Kidney epithelial cell (primary cell): ENCODE measurements at regions not wholly inside any gene's neighbourhood (a gene's known extent, or its start where the extent isn't known, plus 50 kb on each side); places are given as distances from the start of the nearest gene placed in this dataset.

Source experiments
- DNase-seq: peaks from one replicate; pipeline ENCODE4 v3.0.0-alpha.2; 2010; ENCODE audit warnings: low read depth
- H3K27me3 ChIP-seq: 2 replicates; pipeline ENCODE4 v1.6.0; 2011; ENCODE audit warnings: low read length; ENCODE audit not compliant: control insufficient read depth, insufficient read depth
- H3K36me3 ChIP-seq: 2 replicates; pipeline ENCODE4 v1.5.1; 2011; ENCODE audit warnings: low read length; ENCODE audit not compliant: control insufficient read depth, insufficient read depth
- H3K4me3 ChIP-seq: 2 replicates; pipeline ENCODE4 v1.5.1; 2011; ENCODE audit warnings: low read depth, mild to moderate bottlenecking, control low read depth, low read length
- TF ChIP-seq, protein P1 (sequence below): IDR thresholded peaks from 2 replicates; pipeline ENCODE4 v1.5.1; 2011; ENCODE audit warnings: mild to moderate bottlenecking, moderate library complexity, low read length, control low read depth, inconsistent platforms; ENCODE audit not compliant: insufficient read depth, poor library complexity, severe bottlenecking

DNA sequence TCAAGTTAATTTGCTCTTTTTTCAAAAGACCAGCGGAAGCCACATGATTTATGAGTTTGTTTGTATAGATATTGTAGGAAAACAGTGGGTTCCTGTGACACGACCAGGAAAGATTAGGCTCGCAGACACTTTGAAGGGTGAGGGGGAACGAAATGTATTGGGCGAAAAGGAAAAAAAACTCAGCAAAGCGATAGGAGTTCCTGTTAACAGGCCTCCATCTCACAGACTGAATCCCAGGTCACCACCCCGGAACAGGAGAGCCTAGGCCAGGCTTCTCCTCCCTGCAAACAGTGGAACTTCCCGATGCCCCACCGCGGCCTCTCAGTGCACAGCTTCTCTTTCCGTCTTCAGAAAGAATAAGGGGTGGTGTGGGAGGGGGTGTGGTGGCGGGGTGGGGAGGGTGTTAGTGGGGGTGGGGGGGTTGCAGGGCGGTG lies 181.8 kb upstream of the GPRIN3 start:
- H3K27me3 ChIP-seq = no peaks in the 10 kb centered on the region
- TF ChIP-seq, protein P1, sequence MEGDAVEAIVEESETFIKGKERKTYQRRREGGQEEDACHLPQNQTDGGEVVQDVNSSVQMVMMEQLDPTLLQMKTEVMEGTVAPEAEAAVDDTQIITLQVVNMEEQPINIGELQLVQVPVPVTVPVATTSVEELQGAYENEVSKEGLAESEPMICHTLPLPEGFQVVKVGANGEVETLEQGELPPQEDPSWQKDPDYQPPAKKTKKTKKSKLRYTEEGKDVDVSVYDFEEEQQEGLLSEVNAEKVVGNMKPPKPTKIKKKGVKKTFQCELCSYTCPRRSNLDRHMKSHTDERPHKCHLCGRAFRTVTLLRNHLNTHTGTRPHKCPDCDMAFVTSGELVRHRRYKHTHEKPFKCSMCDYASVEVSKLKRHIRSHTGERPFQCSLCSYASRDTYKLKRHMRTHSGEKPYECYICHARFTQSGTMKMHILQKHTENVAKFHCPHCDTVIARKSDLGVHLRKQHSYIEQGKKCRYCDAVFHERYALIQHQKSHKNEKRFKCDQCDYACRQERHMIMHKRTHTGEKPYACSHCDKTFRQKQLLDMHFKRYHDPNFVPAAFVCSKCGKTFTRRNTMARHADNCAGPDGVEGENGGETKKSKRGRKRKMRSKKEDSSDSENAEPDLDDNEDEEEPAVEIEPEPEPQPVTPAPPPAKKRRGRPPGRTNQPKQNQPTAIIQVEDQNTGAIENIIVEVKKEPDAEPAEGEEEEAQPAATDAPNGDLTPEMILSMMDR = no peak
- no peak for DNase-seq
- no peaks in the 10 kb centered on the region for H3K36me3 ChIP-seq
- no peak overlapping the region for H3K4me3 ChIP-seq

GRCh38 chr4:89488736-89489135 lies 181.1 kb upstream of the GPRIN3 start:
- no peaks in the 10 kb centered on the region for H3K27me3 ChIP-seq
- no peaks in the 10 kb centered on the region for H3K36me3 ChIP-seq
- no peak overlapping the region for H3K4me3 ChIP-seq
- DNase-seq = no peak
- TF ChIP-seq, protein P1 = no peak

DNA sequence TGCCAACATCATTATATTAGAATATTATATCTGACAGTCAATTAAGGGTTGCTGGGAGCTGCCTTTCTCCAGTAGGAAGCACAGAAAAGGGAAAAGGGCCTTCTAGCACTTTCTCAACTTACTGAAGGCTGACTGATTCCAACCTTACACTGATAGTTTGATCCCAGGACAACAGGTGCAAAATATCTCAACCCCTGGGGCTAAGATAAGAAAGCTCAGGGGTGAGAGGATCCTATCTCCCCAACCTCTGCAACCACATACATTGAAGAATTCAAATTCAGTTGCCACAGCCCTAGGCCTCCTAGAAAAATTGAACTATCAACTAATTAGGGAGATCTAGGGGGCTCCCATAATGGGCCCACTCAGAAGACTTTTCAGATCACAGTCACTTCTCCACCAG lies 179.1 kb upstream of the GPRIN3 start:
- no peak for DNase-seq
- TF ChIP-seq, protein P1 = no peak
- Histone ChIP-seq H3K4me3 (no peak overlapping the region), H3K27me3 (no peaks in the 10 kb centered on the region), H3K36me3 (no peaks in the 10 kb centered on the region)

GRCh38 chr4:89486042-89486441 lies 178.4 kb upstream of the GPRIN3 start:
- Histone ChIP-seq H3K27me3 (no peaks in the 10 kb centered on the region), H3K4me3 (no peak overlapping the region), H3K36me3 (no peaks in the 10 kb centered on the region)
- DNase-seq = no peak
- TF ChIP-seq, protein P1 = peak; percentile 9

DNA sequence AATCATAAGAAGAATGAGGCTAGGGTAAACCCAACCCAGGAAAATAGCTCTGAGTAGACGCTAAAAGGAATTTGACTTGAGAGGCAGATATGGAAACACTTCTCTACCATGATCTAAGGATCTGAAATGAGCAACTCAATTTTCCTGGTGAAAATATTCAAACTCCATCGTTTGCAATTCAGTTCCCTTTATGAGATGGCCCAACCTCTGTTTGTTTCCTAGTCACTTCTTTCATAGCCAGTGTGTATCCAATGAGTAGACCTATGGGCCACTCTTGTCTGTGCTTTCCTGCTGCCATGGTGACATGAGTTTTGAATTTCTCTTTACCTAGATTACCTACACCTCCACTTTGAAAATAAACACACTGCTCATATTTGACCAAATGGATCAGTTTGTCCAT lies 176.2 kb upstream of the GPRIN3 start:
- Histone ChIP-seq H3K27me3 (no peaks in the 10 kb centered on the region), H3K4me3 (no peak overlapping the region), H3K36me3 (no peaks in the 10 kb centered on the region)
- DNase-seq = no peak
- TF ChIP-seq, protein P1 = no peak

GRCh38 chr4:89482926-89483595 lies 175.5 kb upstream of the GPRIN3 start:
- Histone ChIP-seq H3K36me3 (no peaks in the 10 kb centered on the region), H3K27me3 (no peaks in the 10 kb centered on the region), H3K4me3 (no peak overlapping the region)
- TF ChIP-seq, protein P1 = no peak
- no peak for DNase-seq
